Liver (tissue), 3 donors: ENCODE measurements at regions not wholly inside any gene's neighbourhood (a gene's known extent, or its start where the extent isn't known, plus 50 kb on each side); places are given as distances from the start of the nearest gene placed in this dataset.

Source experiments
- GABPA ChIP-seq, 2 donors: IDR thresholded peaks in 1 of 2; conservative IDR thresholded peaks in 1 of 2; 2 replicates each; pipeline ENCODE4 v1.6.1; 2016; ENCODE audit warnings: antibody characterized with exemption in 2 of 2, mild to moderate bottlenecking in 1 of 2, moderate library complexity in 1 of 2
- HNF4A ChIP-seq, 2 donors: conservative IDR thresholded peaks; 2 replicates each; pipeline ENCODE4 v1.6.1; 2016; ENCODE audit warnings: antibody characterized with exemption in 2 of 2, mild to moderate bottlenecking in 2 of 2
- JUND ChIP-seq, 2 donors: IDR thresholded peaks; 2 replicates each; pipeline ENCODE4 v1.6.1; 2016; ENCODE audit warnings: antibody characterized with exemption in 2 of 2
- RAD21 ChIP-seq, 2 donors: IDR thresholded peaks; 2 replicates each; pipeline ENCODE4 v1.6.1; 2016; ENCODE audit warnings: antibody characterized with exemption in 2 of 2, mild to moderate bottlenecking in 2 of 2
- RXRA ChIP-seq, 2 donors: IDR thresholded peaks; 2 replicates each; pipeline ENCODE4 v1.6.1; 2017 to 2018; ENCODE audit warnings: antibody characterized with exemption in 2 of 2, mild to moderate bottlenecking in 1 of 2
- SP1 ChIP-seq: IDR thresholded peaks from 2 replicates; pipeline ENCODE4 v1.6.1; 2018; ENCODE audit warnings: antibody characterized with exemption, mild to moderate bottlenecking
- TAF1 ChIP-seq: conservative IDR thresholded peaks from 2 replicates; pipeline ENCODE4 v1.6.1; 2016; ENCODE audit warnings: antibody characterized with exemption, mild to moderate bottlenecking
- YY1 ChIP-seq: IDR thresholded peaks from 2 replicates; pipeline ENCODE4 v1.6.1; 2016; ENCODE audit warnings: antibody characterized with exemption, mild to moderate bottlenecking
- TF ChIP-seq, protein P1 (sequence below): fragments of 150-350 bp; IDR thresholded peaks from 2 replicates; pipeline ENCODE4 v1.5.1; 2017; ENCODE audit warnings: improper control_type of control experiment, low read depth, low read length; ENCODE audit not compliant: missing input control
- TF ChIP-seq, protein P2 (sequence below): IDR thresholded peaks from 2 replicates; pipeline ENCODE4 v1.6.1; 2016; ENCODE audit warnings: antibody characterized with exemption
- TF ChIP-seq, protein P3 (sequence below): IDR thresholded peaks from 2 replicates; pipeline ENCODE4 v1.6.1; 2016; ENCODE audit warnings: antibody characterized with exemption, mild to moderate bottlenecking
- TF ChIP-seq, protein P4 (sequence below): IDR thresholded peaks from 2 replicates; pipeline ENCODE4 v1.6.1; 2016; ENCODE audit warnings: antibody characterized with exemption
- TF ChIP-seq, protein P5 (sequence below): IDR thresholded peaks from 2 replicates; pipeline ENCODE4 v1.6.1; 2016; ENCODE audit warnings: antibody characterized with exemption
- donor health status: healthy.
- donor health status: healthy.

DNA sequence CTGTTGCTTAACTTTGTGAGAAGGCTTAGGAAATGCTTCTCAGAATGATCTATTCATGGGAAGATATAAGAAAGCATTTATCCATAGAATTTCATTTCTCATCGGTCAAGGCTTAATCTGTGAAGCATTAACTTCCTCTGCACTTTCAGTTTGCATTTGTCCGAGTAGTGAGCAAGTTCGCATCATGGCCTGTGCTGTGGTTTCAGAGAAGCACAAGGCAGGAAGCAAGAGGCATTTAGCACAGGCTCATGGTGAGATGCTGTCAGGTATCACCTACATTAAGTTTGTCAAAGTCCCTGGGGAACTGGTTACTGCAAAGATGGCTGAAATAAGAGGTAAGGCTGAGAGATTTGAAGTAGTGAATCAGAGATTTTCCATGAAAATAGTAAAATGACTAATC lies 244.9 kb downstream of the NAP1L3 start:
- TF ChIP-seq, protein P1, sequence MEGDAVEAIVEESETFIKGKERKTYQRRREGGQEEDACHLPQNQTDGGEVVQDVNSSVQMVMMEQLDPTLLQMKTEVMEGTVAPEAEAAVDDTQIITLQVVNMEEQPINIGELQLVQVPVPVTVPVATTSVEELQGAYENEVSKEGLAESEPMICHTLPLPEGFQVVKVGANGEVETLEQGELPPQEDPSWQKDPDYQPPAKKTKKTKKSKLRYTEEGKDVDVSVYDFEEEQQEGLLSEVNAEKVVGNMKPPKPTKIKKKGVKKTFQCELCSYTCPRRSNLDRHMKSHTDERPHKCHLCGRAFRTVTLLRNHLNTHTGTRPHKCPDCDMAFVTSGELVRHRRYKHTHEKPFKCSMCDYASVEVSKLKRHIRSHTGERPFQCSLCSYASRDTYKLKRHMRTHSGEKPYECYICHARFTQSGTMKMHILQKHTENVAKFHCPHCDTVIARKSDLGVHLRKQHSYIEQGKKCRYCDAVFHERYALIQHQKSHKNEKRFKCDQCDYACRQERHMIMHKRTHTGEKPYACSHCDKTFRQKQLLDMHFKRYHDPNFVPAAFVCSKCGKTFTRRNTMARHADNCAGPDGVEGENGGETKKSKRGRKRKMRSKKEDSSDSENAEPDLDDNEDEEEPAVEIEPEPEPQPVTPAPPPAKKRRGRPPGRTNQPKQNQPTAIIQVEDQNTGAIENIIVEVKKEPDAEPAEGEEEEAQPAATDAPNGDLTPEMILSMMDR = no peak
- TF ChIP-seq JUND (IDR thresholded peaks at IDR 0.05) (no peak), RAD21 (IDR thresholded peaks at IDR 0.05) (no peak), SP1 (no peak), RXRA (IDR thresholded peaks at IDR 0.05) (no peak), TAF1 (no peak), YY1 (no peak), HNF4A (conservative IDR thresholded peaks at IDR 0.05) (no peak), GABPA (IDR thresholded peaks at IDR 0.05 in 1 of 2, conservative IDR thresholded peaks at IDR 0.05 in 1 of 2) (no peak)
- TF ChIP-seq, protein P2, sequence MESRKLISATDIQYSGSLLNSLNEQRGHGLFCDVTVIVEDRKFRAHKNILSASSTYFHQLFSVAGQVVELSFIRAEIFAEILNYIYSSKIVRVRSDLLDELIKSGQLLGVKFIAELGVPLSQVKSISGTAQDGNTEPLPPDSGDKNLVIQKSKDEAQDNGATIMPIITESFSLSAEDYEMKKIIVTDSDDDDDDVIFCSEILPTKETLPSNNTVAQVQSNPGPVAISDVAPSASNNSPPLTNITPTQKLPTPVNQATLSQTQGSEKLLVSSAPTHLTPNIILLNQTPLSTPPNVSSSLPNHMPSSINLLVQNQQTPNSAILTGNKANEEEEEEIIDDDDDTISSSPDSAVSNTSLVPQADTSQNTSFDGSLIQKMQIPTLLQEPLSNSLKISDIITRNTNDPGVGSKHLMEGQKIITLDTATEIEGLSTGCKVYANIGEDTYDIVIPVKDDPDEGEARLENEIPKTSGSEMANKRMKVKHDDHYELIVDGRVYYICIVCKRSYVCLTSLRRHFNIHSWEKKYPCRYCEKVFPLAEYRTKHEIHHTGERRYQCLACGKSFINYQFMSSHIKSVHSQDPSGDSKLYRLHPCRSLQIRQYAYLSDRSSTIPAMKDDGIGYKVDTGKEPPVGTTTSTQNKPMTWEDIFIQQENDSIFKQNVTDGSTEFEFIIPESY = no peak
- TF ChIP-seq, protein P3, sequence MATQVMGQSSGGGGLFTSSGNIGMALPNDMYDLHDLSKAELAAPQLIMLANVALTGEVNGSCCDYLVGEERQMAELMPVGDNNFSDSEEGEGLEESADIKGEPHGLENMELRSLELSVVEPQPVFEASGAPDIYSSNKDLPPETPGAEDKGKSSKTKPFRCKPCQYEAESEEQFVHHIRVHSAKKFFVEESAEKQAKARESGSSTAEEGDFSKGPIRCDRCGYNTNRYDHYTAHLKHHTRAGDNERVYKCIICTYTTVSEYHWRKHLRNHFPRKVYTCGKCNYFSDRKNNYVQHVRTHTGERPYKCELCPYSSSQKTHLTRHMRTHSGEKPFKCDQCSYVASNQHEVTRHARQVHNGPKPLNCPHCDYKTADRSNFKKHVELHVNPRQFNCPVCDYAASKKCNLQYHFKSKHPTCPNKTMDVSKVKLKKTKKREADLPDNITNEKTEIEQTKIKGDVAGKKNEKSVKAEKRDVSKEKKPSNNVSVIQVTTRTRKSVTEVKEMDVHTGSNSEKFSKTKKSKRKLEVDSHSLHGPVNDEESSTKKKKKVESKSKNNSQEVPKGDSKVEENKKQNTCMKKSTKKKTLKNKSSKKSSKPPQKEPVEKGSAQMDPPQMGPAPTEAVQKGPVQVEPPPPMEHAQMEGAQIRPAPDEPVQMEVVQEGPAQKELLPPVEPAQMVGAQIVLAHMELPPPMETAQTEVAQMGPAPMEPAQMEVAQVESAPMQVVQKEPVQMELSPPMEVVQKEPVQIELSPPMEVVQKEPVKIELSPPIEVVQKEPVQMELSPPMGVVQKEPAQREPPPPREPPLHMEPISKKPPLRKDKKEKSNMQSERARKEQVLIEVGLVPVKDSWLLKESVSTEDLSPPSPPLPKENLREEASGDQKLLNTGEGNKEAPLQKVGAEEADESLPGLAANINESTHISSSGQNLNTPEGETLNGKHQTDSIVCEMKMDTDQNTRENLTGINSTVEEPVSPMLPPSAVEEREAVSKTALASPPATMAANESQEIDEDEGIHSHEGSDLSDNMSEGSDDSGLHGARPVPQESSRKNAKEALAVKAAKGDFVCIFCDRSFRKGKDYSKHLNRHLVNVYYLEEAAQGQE = no peak
- TF ChIP-seq, protein P4, sequence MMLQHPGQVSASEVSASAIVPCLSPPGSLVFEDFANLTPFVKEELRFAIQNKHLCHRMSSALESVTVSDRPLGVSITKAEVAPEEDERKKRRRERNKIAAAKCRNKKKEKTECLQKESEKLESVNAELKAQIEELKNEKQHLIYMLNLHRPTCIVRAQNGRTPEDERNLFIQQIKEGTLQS = no peak
- TF ChIP-seq, protein P5, sequence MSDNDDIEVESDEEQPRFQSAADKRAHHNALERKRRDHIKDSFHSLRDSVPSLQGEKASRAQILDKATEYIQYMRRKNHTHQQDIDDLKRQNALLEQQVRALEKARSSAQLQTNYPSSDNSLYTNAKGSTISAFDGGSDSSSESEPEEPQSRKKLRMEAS = no peak
